MCF 10A (cell line): ENCODE measurements at regions not wholly inside any gene's neighbourhood (a gene's known extent, or its start where the extent isn't known, plus 50 kb on each side); places are given as distances from the start of the nearest gene placed in this dataset.

Experiments used
- BruUV-seq: library from RNA; stranded (reverse); fragments of 400-500 nt; replicated peaks from 2 replicates; lab custom pipeline; 2021; lab: Mats Ljungman, UMichigan
- CTCF ChIA-PET: fragments of 300-600 bp; sonication (Branson Sonifier 250); formaldehyde crosslinking; extraction: SDS; loops from one replicate; lab custom pipeline; 2021; ENCODE audit warnings: antibody characterized with exemption, inconsistent platforms; lab: Yijun Ruan, JAX
- POLR2A ChIA-PET: fragments of 300-600, 350-650 bp; sonication (Branson Sonifier 250); formaldehyde crosslinking; extraction: SDS; loops from one replicate; lab custom pipeline; 2020; ENCODE audit warnings: antibody characterized with exemption, inconsistent platforms; lab: Yijun Ruan, JAX
- DNase-seq: peaks from one replicate; pipeline ENCODE4 v3.0.0-alpha.2; 2018; ENCODE audit not compliant: unreplicated experiment
- H3K27ac Mint-ChIP-seq: one replicate; pipeline ENCODE4 v1.8.0; 2022; ENCODE audit warnings: mild to moderate bottlenecking, low read depth, mixed read lengths; ENCODE audit not compliant: unreplicated experiment
- H3K27me3 Mint-ChIP-seq: one replicate; pipeline ENCODE4 v1.8.0; 2022; ENCODE audit warnings: mixed read lengths; ENCODE audit not compliant: insufficient read depth, unreplicated experiment
- H3K36me3 Mint-ChIP-seq: one replicate; pipeline ENCODE4 v1.8.0; 2022; ENCODE audit warnings: mild to moderate bottlenecking, moderate library complexity, mixed read lengths; ENCODE audit not compliant: insufficient read depth, unreplicated experiment
- H3K4me1 Mint-ChIP-seq: one replicate; pipeline ENCODE4 v1.8.0; 2022; ENCODE audit warnings: mixed read lengths; ENCODE audit not compliant: insufficient read depth, unreplicated experiment
- H3K4me3 Mint-ChIP-seq: one replicate; pipeline ENCODE4 v1.8.0; 2022; ENCODE audit warnings: mild to moderate bottlenecking, moderate library complexity, mixed read lengths; ENCODE audit not compliant: unreplicated experiment
- H3K9me3 Mint-ChIP-seq: one replicate; pipeline ENCODE4 v1.8.0; 2022; ENCODE audit warnings: mixed read lengths; ENCODE audit not compliant: unreplicated experiment
- intact Hi-C: fragments of 100-400 bp; cut with micrococcal nuclease; formaldehyde crosslinking; loops from 2 replicates; pipeline ENCODE4 v1.14.1; 2022
- TF ChIP-seq, protein P1 (sequence below): fragments of 200-600 bp; IDR thresholded peaks from one replicate; pipeline ENCODE4 v1.8.0; 2022; ENCODE audit warnings: antibody characterized with exemption, mild to moderate bottlenecking; ENCODE audit not compliant: unreplicated experiment

- ChIA-PET CTCF (interaction anchor here (0.6 to 12.8 kb wide), 4 partner anchors 22 to 1401 kb away, joined by 3 to 564 read pairs (median 6); no protein-coding TSS in a partner anchor), POLR2A (no interaction called here)
- Mint-ChIP-seq H3K27ac (no peak overlapping the region), H3K27me3 (no peaks in the 10 kb centered on the region), H3K4me1 (no peaks in the 10 kb centered on the region), H3K4me3 (no peak overlapping the region), H3K36me3 (no peaks in the 10 kb centered on the region), H3K9me3 (no peaks in the 10 kb centered on the region)
- TF ChIP-seq, protein P1, sequence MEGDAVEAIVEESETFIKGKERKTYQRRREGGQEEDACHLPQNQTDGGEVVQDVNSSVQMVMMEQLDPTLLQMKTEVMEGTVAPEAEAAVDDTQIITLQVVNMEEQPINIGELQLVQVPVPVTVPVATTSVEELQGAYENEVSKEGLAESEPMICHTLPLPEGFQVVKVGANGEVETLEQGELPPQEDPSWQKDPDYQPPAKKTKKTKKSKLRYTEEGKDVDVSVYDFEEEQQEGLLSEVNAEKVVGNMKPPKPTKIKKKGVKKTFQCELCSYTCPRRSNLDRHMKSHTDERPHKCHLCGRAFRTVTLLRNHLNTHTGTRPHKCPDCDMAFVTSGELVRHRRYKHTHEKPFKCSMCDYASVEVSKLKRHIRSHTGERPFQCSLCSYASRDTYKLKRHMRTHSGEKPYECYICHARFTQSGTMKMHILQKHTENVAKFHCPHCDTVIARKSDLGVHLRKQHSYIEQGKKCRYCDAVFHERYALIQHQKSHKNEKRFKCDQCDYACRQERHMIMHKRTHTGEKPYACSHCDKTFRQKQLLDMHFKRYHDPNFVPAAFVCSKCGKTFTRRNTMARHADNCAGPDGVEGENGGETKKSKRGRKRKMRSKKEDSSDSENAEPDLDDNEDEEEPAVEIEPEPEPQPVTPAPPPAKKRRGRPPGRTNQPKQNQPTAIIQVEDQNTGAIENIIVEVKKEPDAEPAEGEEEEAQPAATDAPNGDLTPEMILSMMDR: no peak
- intact Hi-C loops: no loop called here
- no peak for DNase-seq
- BruUV-seq: no TSS peak
These were observed 53.9 kb upstream of the TEX55 start for GRCh38 chr3:119091936-119092677.

GRCh38 chr3:119087799-119088198 is 53.2 kb upstream of the IGSF11 start:
- TF ChIP-seq, protein P1: no peak
- Mint-ChIP-seq H3K9me3 (no peaks in the 10 kb centered on the region), H3K27ac (no peak overlapping the region), H3K4me1 (no peaks in the 10 kb centered on the region), H3K36me3 (no peaks in the 10 kb centered on the region), H3K27me3 (no peaks in the 10 kb centered on the region), H3K4me3 (no peak overlapping the region)
- no TSS peak for BruUV-seq
- ChIA-PET POLR2A (no interaction called here), CTCF (interaction anchor here (0.7 to 12.8 kb wide), 3 partner anchors 119 to 711 kb away, joined by 3 to 564 read pairs (median 3); no protein-coding TSS in a partner anchor)
- intact Hi-C loops: no loop called here
- DNase-seq: no peak

- POLR2A ChIA-PET: interaction anchor here (0.7 to 1.1 kb wide), 2 partner anchors 9 to 202 kb away, joined by 3 read pairs; no protein-coding TSS in a partner anchor
- H3K27ac Mint-ChIP-seq: no peak overlapping the region
- H3K4me3 Mint-ChIP-seq: no peak overlapping the region
- no TSS peak for BruUV-seq
- no peak for DNase-seq
- no peaks in the 10 kb centered on the region for H3K27me3 Mint-ChIP-seq
- peaks cover 6% of the 10 kb centered on the region for H3K4me1 Mint-ChIP-seq
- CTCF ChIA-PET: interaction anchor here (0.6 to 4.2 kb wide), 7 partner anchors 10 to 322 kb away, joined by 3 to 38 read pairs (median 4); partner anchors contain the start of gene IGSF11
- intact Hi-C loops: no loop called here
- TF ChIP-seq, protein P1: no peak
- no peaks in the 10 kb centered on the region for H3K36me3 Mint-ChIP-seq
- H3K9me3 Mint-ChIP-seq: no peaks in the 10 kb centered on the region
These were observed 50.4 kb upstream of the IGSF11 start for GRCh38 chr3:119085070-119085439.

GRCh38 chr3:119084371-119085069 is 49.9 kb upstream of the IGSF11 start:
- H3K4me3 Mint-ChIP-seq: no peak overlapping the region
- H3K4me1 Mint-ChIP-seq: peaks cover 6% of the 10 kb centered on the region
- no peaks in the 10 kb centered on the region for H3K9me3 Mint-ChIP-seq
- ChIA-PET POLR2A (interaction anchor here (1.1 kb wide), 1 partner anchor 10 kb away, joined by 3 read pairs; no protein-coding TSS in a partner anchor), CTCF (interaction anchor here (0.6 to 4.2 kb wide), 7 partner anchors 11 to 1155 kb away, joined by 3 to 38 read pairs (median 3); partner anchors contain the start of gene IGSF11)
- no TSS peak for BruUV-seq
- peak; percentile 38 for DNase-seq
- intact Hi-C loops: no loop called here
- no peaks in the 10 kb centered on the region for H3K27me3 Mint-ChIP-seq
- H3K27ac Mint-ChIP-seq: no peak overlapping the region
- H3K36me3 Mint-ChIP-seq: no peaks in the 10 kb centered on the region
- TF ChIP-seq, protein P1: no peak
